ENCODE measurements at regions not wholly inside any gene's neighbourhood (a gene's known extent, or its start where the extent isn't known, plus 50 kb on each side); places are given as distances from the start of the nearest gene placed in this dataset.

DNA sequence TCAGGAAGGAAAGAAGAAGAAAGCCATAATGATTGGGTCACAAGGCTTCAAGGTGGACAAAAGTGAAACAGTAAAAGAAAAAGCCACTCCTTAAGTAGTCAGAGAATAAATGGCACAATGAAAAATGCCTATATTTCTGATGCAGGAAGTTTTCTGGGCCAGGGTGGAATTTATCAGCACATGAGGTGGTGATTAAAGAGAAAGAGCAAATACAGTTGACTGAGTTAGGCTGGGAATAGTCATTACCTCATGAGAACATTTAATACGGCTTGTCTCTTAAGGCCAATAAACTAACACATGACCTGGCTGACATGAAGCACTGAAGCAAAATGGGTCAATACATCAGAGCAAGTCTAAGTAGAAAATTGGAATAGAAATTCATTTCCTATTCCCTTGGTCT, 499.7 kb downstream of the TMTC2 start:
- DNase-seq = no peak

DNA sequence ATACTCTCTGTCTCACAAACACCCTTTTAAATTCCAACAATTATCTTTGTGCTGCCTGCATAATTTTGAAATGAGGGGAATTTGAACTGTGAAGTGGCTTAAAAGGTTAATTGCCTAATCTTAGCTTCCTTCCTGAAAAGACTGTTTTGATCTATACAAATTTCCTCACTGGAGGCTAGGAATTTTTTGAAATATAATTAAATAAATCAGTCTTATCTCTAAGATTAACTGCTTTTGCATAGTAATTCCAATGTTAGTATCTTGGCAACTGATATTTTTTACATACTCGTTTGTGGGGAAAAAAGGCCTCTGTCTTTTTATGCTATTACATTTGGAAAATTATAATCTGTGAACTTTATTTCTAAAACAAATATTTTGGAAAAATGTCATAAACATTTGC, 498.5 kb downstream of the TMTC2 start:
- DNase-seq = no peak

All from stimulated activated CD4-positive, alpha-beta T cell treated with anti-CD3 and anti-CD28 coated beads, Interleukin-4, amount 100 ng/mL, for 24 hours (primary cell).